ENCODE measurements at regions not wholly inside any gene's neighbourhood (a gene's known extent, or its start where the extent isn't known, plus 50 kb on each side); places are given as distances from the start of the nearest gene placed in this dataset.

DNA sequence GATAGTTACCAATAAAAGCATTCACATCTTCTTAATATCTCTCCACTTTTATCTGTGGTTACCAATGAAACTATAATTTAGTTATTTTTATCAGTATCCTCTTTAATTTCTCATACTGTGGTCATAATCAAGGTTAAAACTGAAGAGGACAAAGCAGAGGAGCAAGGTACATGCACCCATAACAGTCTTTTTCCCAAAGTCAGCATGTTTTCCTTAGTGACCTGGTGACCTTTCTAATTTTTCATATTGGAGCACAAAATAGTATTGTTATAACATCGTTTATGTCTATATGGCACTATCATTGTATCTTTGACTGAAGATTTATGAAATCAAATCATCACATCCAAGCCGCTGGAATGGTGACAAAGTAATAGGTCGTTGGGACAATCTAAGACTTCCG is 51.5 kb upstream of the CHORDC1 start:
- Histone ChIP-seq H3K27ac (ENCODE audit: extremely low read depth, low read depth, low read length) (no peak overlapping the region), H3K4me1 (ENCODE audit: control insufficient read depth, insufficient read depth, low read length) (no peaks in the 10 kb centered on the region), H3K4me3 (ENCODE audit: low read depth, low read length) (no peak overlapping the region), H3K36me3 (ENCODE audit: control insufficient read depth in 2 of 2, insufficient read depth in 1 of 2, low read length in 2 of 2) (no peaks in the 10 kb centered on the region), H3K9me3 (ENCODE audit: control insufficient read depth, insufficient read depth, low read depth, low read length) (no peaks in the 10 kb centered on the region)
- ChIA-PET CTCF (no interaction called here), POLR2A (no interaction called here)
- TF ChIP-seq ZFP69B (tag by site-specific recombination; IDR thresholded peaks at IDR 0.05) (no peak), ZNF664 (tag by site-specific recombination; IDR thresholded peaks at IDR 0.05) (no peak), TRIM28 (IDR thresholded peaks at IDR 0.05; ENCODE audit: borderline replicate concordance, low read length) (no peak), PRDM1 (tag by site-specific recombination; IDR thresholded peaks at IDR 0.05) (no peak), ZNF248 (tag by site-specific recombination; IDR thresholded peaks at IDR 0.05) (no peak), ZNF501 (tag by site-specific recombination; IDR thresholded peaks at IDR 0.05) (no peak), ZNF707 (tag by site-specific recombination; IDR thresholded peaks at IDR 0.05) (no peak), ZNF366 (tag by site-specific recombination; conservative IDR thresholded peaks at IDR 0.05) (no peak), YY1 (tag by site-specific recombination; IDR thresholded peaks at IDR 0.05) (no peak), IKZF3 (tag by site-specific recombination; IDR thresholded peaks at IDR 0.05) (no peak), HOXA7 (CRISPR knock-in tag; IDR thresholded peaks at IDR 0.05; ENCODE audit: borderline replicate concordance) (no peak), ZNF76 (tag by site-specific recombination; IDR thresholded peaks at IDR 0.05; ENCODE audit: borderline replicate concordance, low read depth) (no peak), KLF16 (tag by site-specific recombination; IDR thresholded peaks at IDR 0.05) (no peak), GLI4 (tag by site-specific recombination; IDR thresholded peaks at IDR 0.05) (no peak), ZNF433 (tag by site-specific recombination; IDR thresholded peaks at IDR 0.05; ENCODE audit: low read depth) (no peak)
- TF ChIP-seq, protein P1, sequence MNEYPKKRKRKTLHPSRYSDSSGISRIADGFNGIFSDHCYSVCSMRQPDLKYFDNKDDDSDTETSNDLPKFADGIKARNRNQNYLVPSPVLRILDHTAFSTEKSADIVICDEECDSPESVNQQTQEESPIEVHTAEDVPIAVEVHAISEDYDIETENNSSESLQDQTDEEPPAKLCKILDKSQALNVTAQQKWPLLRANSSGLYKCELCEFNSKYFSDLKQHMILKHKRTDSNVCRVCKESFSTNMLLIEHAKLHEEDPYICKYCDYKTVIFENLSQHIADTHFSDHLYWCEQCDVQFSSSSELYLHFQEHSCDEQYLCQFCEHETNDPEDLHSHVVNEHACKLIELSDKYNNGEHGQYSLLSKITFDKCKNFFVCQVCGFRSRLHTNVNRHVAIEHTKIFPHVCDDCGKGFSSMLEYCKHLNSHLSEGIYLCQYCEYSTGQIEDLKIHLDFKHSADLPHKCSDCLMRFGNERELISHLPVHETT (tag by site-specific recombination; IDR thresholded peaks at IDR 0.05), result no peak
- TF ChIP-seq, protein P2, sequence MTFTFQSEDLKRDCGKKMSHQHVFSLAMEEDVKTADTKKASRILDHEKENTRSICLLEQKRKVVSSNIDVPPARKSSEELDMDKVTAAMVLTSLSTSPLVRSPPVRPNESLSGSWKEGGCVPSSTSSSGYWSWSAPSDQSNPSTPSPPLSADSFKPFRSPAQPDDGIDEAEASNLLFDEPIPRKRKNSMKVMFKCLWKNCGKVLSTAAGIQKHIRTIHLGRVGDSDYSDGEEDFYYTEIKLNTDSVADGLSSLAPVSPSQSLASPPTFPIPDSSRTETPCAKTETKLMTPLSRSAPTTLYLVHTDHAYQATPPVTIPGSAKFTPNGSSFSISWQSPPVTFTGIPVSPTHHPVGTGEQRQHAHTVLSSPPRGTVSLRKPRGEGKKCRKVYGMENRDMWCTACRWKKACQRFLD (tag by site-specific recombination; IDR thresholded peaks at IDR 0.05), result no peak
- TF ChIP-seq, protein P3, sequence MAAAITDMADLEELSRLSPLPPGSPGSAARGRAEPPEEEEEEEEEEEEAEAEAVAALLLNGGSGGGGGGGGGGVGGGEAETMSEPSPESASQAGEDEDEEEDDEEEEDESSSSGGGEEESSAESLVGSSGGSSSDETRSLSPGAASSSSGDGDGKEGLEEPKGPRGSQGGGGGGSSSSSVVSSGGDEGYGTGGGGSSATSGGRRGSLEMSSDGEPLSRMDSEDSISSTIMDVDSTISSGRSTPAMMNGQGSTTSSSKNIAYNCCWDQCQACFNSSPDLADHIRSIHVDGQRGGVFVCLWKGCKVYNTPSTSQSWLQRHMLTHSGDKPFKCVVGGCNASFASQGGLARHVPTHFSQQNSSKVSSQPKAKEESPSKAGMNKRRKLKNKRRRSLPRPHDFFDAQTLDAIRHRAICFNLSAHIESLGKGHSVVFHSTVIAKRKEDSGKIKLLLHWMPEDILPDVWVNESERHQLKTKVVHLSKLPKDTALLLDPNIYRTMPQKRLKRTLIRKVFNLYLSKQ (tag by site-specific recombination; IDR thresholded peaks at IDR 0.05; ENCODE audit: borderline replicate concordance), result no peak
- TF ChIP-seq, protein P4, sequence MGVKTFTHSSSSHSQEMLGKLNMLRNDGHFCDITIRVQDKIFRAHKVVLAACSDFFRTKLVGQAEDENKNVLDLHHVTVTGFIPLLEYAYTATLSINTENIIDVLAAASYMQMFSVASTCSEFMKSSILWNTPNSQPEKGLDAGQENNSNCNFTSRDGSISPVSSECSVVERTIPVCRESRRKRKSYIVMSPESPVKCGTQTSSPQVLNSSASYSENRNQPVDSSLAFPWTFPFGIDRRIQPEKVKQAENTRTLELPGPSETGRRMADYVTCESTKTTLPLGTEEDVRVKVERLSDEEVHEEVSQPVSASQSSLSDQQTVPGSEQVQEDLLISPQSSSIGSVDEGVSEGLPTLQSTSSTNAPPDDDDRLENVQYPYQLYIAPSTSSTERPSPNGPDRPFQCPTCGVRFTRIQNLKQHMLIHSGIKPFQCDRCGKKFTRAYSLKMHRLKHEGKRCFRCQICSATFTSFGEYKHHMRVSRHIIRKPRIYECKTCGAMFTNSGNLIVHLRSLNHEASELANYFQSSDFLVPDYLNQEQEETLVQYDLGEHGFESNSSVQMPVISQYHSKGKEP (tag by site-specific recombination; IDR thresholded peaks at IDR 0.05), result no peak
